ENCODE measurements at regions not wholly inside any gene's neighbourhood (a gene's known extent, or its start where the extent isn't known, plus 50 kb on each side); places are given as distances from the start of the nearest gene placed in this dataset.

DNA sequence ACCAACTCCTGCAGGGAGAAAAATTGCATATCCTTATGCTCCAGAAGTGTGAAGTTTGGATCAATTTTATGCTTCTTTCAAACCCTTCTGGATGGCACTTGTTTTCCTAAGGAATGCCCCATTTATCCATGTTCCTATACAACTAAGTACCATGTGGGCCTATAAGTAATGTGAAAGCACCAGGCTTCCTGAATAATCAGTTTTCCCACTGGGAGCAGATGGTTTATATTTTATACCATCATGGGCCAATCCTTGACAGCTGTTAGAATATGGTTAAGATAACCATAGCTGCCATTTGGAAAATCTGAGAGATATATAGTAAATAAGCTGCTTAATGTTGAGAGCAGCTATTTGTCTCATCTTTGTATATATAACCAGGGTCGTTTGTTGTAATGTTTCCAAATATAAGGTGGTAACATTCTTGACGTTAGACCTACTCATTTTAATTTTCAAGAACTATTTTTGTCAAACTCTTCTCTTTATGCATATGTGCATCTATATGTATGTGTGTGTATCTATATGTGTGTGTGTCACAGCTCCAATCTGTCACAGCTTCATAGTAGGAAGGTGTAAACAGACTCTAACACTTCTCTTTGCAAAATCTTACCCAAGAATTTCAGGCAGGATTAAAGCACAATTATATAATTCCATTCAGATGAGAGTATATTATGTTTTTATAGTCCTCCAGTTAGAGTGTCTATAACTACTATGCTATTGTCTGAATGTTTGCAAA lies 458.7 kb upstream of the GCFC2 start:
- no peak overlapping the region for H3K4me3 ChIP-seq (ENCODE audit: low read depth, low read length)
- in situ Hi-C loops (cut with HindIII; ENCODE audit: low sequenced_read_pairs): no loop called here
- TF ChIP-seq, protein P1, sequence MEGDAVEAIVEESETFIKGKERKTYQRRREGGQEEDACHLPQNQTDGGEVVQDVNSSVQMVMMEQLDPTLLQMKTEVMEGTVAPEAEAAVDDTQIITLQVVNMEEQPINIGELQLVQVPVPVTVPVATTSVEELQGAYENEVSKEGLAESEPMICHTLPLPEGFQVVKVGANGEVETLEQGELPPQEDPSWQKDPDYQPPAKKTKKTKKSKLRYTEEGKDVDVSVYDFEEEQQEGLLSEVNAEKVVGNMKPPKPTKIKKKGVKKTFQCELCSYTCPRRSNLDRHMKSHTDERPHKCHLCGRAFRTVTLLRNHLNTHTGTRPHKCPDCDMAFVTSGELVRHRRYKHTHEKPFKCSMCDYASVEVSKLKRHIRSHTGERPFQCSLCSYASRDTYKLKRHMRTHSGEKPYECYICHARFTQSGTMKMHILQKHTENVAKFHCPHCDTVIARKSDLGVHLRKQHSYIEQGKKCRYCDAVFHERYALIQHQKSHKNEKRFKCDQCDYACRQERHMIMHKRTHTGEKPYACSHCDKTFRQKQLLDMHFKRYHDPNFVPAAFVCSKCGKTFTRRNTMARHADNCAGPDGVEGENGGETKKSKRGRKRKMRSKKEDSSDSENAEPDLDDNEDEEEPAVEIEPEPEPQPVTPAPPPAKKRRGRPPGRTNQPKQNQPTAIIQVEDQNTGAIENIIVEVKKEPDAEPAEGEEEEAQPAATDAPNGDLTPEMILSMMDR (IDR thresholded peaks at IDR 0.05; ENCODE audit: low read depth, low read length): no peak
- no peak for DNase-seq (ENCODE audit: low read depth, low spot score)

GRCh38 chr2:76163860-76164259 lies 453.1 kb upstream of the GCFC2 start:
- in situ Hi-C loops (cut with HindIII; ENCODE audit: low sequenced_read_pairs): no loop called here
- DNase-seq (ENCODE audit: low read depth, low spot score): no peak
- TF ChIP-seq, protein P1 (IDR thresholded peaks at IDR 0.05; ENCODE audit: low read depth, low read length): no peak

GRCh38 chr2:76160670-76161069 lies 450.0 kb upstream of the GCFC2 start:
- no peak for DNase-seq (ENCODE audit: low read depth, low spot score)
- in situ Hi-C loops (cut with HindIII; ENCODE audit: low sequenced_read_pairs): no loop called here
- no peak overlapping the region for H3K4me3 ChIP-seq (ENCODE audit: low read depth, low read length)
- TF ChIP-seq, protein P1 (IDR thresholded peaks at IDR 0.05; ENCODE audit: low read depth, low read length): no peak

More at GRCh38 chr2:76163860-76164259, 453.1 kb upstream of the GCFC2 start:
- no peak overlapping the region for H3K4me3 ChIP-seq (ENCODE audit: low read depth, low read length)

DNA sequence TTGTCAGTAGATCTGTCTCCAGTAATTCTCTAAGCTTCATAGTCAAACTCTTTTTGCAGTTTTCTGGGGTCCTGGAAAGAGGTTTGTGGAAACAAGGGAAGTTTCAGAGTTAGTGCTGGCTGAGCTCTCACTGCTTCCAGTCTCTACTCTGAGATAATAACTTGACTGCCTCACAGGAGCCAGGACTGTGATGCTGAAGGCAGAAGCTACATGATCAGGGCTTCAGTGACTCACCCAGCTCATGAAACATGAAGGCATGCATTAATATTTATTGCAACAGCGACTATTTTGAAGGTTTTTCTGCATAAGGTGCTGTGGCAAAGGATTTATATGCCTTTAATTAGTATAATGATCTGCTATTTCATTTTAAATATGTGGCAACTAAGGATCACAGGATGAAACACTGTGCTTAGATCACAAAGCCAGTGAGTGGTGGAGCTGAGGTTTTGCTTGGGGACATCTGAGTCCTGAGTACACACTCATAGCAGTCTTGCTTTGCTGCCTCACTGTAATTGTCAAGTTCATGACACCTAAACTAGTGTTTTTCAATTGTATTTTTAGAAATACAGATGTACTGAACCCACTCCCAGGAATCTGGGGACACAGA lies 448.4 kb upstream of the GCFC2 start:
- H3K4me3 ChIP-seq (ENCODE audit: low read depth, low read length): no peak overlapping the region
- in situ Hi-C loops (cut with HindIII; ENCODE audit: low sequenced_read_pairs): no loop called here
- DNase-seq (ENCODE audit: low read depth, low spot score): no peak
- TF ChIP-seq, protein P1 (IDR thresholded peaks at IDR 0.05; ENCODE audit: low read depth, low read length): no peak

DNA sequence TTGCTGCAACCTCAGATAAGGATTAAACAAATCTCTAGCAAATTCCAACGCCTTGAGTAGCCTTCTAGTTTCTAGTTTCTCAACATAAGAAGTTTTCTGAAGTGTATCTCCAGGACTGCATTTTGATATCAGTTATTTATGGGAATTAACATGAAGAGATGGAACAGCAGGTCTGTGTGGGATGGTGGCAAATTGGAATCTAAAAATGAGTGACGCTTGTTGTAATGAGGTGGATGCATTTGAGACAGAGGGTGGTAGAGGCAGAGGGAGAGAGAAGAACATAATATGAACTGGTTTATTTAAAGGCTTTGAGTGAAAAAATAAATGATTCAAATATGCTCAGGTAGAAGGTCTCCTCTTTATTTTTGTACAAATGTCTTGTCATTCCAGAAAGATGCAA lies 446.8 kb upstream of the GCFC2 start:
- in situ Hi-C loops (cut with HindIII; ENCODE audit: low sequenced_read_pairs): no loop called here
- no peak overlapping the region for H3K4me3 ChIP-seq (ENCODE audit: low read depth, low read length)
- no peak for DNase-seq (ENCODE audit: low read depth, low spot score)
- TF ChIP-seq, protein P1 (IDR thresholded peaks at IDR 0.05; ENCODE audit: low read depth, low read length): no peak

DNA sequence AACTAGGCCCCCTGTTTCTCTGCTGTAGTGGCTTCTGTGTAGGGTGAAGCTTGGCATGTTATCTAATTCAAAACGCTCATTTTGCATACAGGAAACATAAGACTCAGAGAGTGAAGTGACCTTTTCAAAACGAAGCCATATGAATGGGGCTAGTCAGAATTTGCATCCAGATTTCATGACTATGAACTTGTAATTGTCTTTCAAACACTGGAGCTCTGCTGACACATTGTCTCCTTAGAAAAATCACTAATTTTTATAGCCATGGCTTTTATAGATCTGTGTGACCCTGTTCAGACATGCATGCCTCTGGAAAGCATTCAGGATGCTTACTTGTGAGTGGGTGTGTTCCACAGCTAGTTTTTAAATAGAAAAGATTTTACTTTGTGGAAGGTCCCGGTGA lies 444.3 kb upstream of the GCFC2 start:
- no peak for DNase-seq (ENCODE audit: low read depth, low spot score)
- no peak overlapping the region for H3K4me3 ChIP-seq (ENCODE audit: low read depth, low read length)
- TF ChIP-seq, protein P1 (IDR thresholded peaks at IDR 0.05; ENCODE audit: low read depth, low read length): no peak
- in situ Hi-C loops (cut with HindIII; ENCODE audit: low sequenced_read_pairs): no loop called here
